GM23338 (cell line): ENCODE measurements at regions not wholly inside any gene's neighbourhood (a gene's known extent, or its start where the extent isn't known, plus 50 kb on each side); places are given as distances from the start of the nearest gene placed in this dataset.

ENCODE experiments used
- ATAC-seq: fragments of 200-7000 bp; cut with Tn5 transposase; 3 replicates; pipeline ENCODE4 v1.9.1; 2020
- DNase-seq: peaks from one replicate; pipeline ENCODE4 v3.0.0-alpha.2; 2015; ENCODE audit warnings: low spot score
- H2AFZ ChIP-seq: fragments of 200-600 bp; sonication (generic); 2 replicates; pipeline ENCODE4 v1.8.0; 2016; ENCODE audit warnings: antibody characterized with exemption, mild to moderate bottlenecking, moderate library complexity
- H3F3A ChIP-seq: fragments of 200-600 bp; sonication (generic); replicated peaks from 2 replicates; pipeline ENCODE4 v1.8.0; 2017; ENCODE audit warnings: antibody characterized with exemption, mixed run types, low read depth
- H3K27ac ChIP-seq: fragments of 200-600 bp; sonication (generic); 2 replicates; pipeline ENCODE4 v1.6.1; 2016; ENCODE audit warnings: low read depth
- H3K27me3 ChIP-seq: fragments of 200-600 bp; sonication (generic); 2 replicates; pipeline ENCODE4 v1.8.0; 2016; ENCODE audit warnings: mild to moderate bottlenecking, mixed run types, moderate library complexity; ENCODE audit not compliant: insufficient read depth
- H3K36me3 ChIP-seq: fragments of 200-600 bp; sonication (generic); 2 replicates; pipeline ENCODE4 v1.8.0; 2016; ENCODE audit warnings: mild to moderate bottlenecking; ENCODE audit not compliant: insufficient read depth
- H3K4me1 ChIP-seq: fragments of 200-600 bp; sonication (generic); 2 replicates; pipeline ENCODE4 v1.8.0; 2016; ENCODE audit warnings: mild to moderate bottlenecking, moderate library complexity; ENCODE audit not compliant: insufficient read depth
- H3K4me2 ChIP-seq: fragments of 200-600 bp; sonication (generic); 2 replicates; pipeline ENCODE4 v1.7.1; 2017; ENCODE audit warnings: mixed run types
- H3K4me3 ChIP-seq: fragments of 200-600 bp; sonication (generic); 2 replicates; pipeline ENCODE4 v1.6.1; 2016; ENCODE audit warnings: mixed run types
- H3K79me2 ChIP-seq: fragments of 200-600 bp; sonication (generic); replicated peaks from 2 replicates; pipeline ENCODE4 v1.8.0; 2017; ENCODE audit warnings: mild to moderate bottlenecking; ENCODE audit not compliant: insufficient read depth
- H3K9me2 ChIP-seq: fragments of 200-600 bp; sonication (generic); 2 replicates; pipeline ENCODE4 v1.8.0; 2017; ENCODE audit not compliant: insufficient read depth
- H4K20me1 ChIP-seq: fragments of 200-600 bp; sonication (generic); replicated peaks from 2 replicates; pipeline ENCODE4 v1.8.0; 2017; ENCODE audit warnings: mild to moderate bottlenecking; ENCODE audit not compliant: insufficient read depth
- H3K27ac Mint-ChIP-seq: 2 replicates; pipeline ENCODE4 v1.8.0; 2020; ENCODE audit warnings: inconsistent platforms, mild to moderate bottlenecking, moderate library complexity, mixed read lengths
- H3K27me3 Mint-ChIP-seq: 3 replicates; pipeline ENCODE4 v1.8.0; 2022; ENCODE audit warnings: low read depth, mild to moderate bottlenecking, moderate library complexity, mixed read lengths, inconsistent platforms; ENCODE audit not compliant: insufficient read depth, poor library complexity
- H3K36me3 Mint-ChIP-seq: 3 replicates; pipeline ENCODE4 v1.8.0; 2021; ENCODE audit warnings: low read depth, mild to moderate bottlenecking, inconsistent platforms, moderate library complexity, mixed read lengths
- H3K4me1 Mint-ChIP-seq: 3 replicates; pipeline ENCODE4 v1.8.0; 2020; ENCODE audit warnings: mild to moderate bottlenecking, inconsistent platforms, mixed read lengths
- H3K4me3 Mint-ChIP-seq: 3 replicates; pipeline ENCODE4 v1.8.0; 2021; ENCODE audit warnings: moderate library complexity, mild to moderate bottlenecking, inconsistent platforms, mixed read lengths
- H3K9me3 Mint-ChIP-seq: 3 replicates; pipeline ENCODE4 v1.8.0; 2020; ENCODE audit warnings: moderate library complexity, mild to moderate bottlenecking, inconsistent platforms, mixed read lengths
- CREB1 ChIP-seq: fragments of 250-450 bp; sonication (Bioruptor Pico); IDR thresholded peaks from 2 replicates; pipeline ENCODE4 v1.5.0; 2020; ENCODE audit warnings: low read depth, mild to moderate bottlenecking, moderate library complexity
- CTCF ChIP-seq, 2 experiments: fragments of 200-600 bp in 1 of 2; sonication (generic) in 1 of 2; conservative IDR thresholded peaks; 2 replicates each; pipeline versions ENCODE4 v1.5.1 to v1.6.1; 2016 to 2017; ENCODE audit warnings: antibody characterized with exemption in 2 of 2, low read depth in 2 of 2, mild to moderate bottlenecking in 2 of 2, moderate library complexity in 1 of 2
- ETS1 ChIP-seq: IDR thresholded peaks from 2 replicates; pipeline ENCODE4 v1.6.1; 2016; ENCODE audit warnings: antibody characterized with exemption
- EZH2 ChIP-seq: fragments of 200-600 bp; sonication (generic); IDR thresholded peaks from one replicate; pipeline ENCODE4 v1.8.0; 2017; ENCODE audit warnings: antibody characterized with exemption, mild to moderate bottlenecking, low read depth; ENCODE audit not compliant: unreplicated experiment
- EZH2phosphoT487 ChIP-seq: fragments of 200-600 bp; sonication (generic); IDR thresholded peaks from one replicate; pipeline ENCODE4 v1.8.1; 2018; ENCODE audit warnings: antibody characterized with exemption; ENCODE audit not compliant: unreplicated experiment
- JUNB ChIP-seq: IDR thresholded peaks from one replicate; pipeline ENCODE4 v1.6.1; 2016; ENCODE audit warnings: antibody characterized with exemption; ENCODE audit not compliant: unreplicated experiment
- NANOG ChIP-seq: IDR thresholded peaks from 2 replicates; pipeline ENCODE4 v1.6.1; 2016; ENCODE audit warnings: antibody characterized with exemption, borderline replicate concordance
- POLR2AphosphoS5 ChIP-seq: IDR thresholded peaks from 2 replicates; pipeline ENCODE4 v1.6.1; 2016; ENCODE audit warnings: antibody characterized with exemption, low read depth
- REST ChIP-seq: IDR thresholded peaks from one replicate; pipeline ENCODE4 v1.6.1; 2018; ENCODE audit warnings: antibody characterized with exemption; ENCODE audit not compliant: unreplicated experiment
- STAT1 ChIP-seq: IDR thresholded peaks from one replicate; pipeline ENCODE4 v1.6.1; 2016; ENCODE audit warnings: antibody characterized with exemption; ENCODE audit not compliant: unreplicated experiment
- ZNF114 ChIP-seq: fragments of 250-450 bp; sonication (Bioruptor Pico); IDR thresholded peaks from 2 replicates; pipeline ENCODE4 v1.5.0; 2020; ENCODE audit warnings: mild to moderate bottlenecking, moderate library complexity
- ZNF331 ChIP-seq: fragments of 250-450 bp; sonication (Bioruptor Pico); IDR thresholded peaks from 2 replicates; pipeline ENCODE4 v1.5.0; 2020; ENCODE audit warnings: low read depth, mild to moderate bottlenecking, moderate library complexity
- TF ChIP-seq, protein P1 (sequence below): fragments of 250-450 bp; sonication (Bioruptor Pico); IDR thresholded peaks from 2 replicates; pipeline ENCODE4 v1.5.0; 2020; ENCODE audit warnings: mild to moderate bottlenecking, moderate library complexity

- TF ChIP-seq JUNB (no peak), EZH2phosphoT487 (no peak), ZNF331 (no peak), CREB1 (no peak), NANOG (no peak), EZH2 (no peak), ETS1 (no peak), CTCF (conservative IDR thresholded peaks at IDR 0.05; ENCODE audit: low read depth in 2 of 2) (no peak), POLR2AphosphoS5 (no peak), ZNF114 (CRISPR knock-in tag) (no peak), STAT1 (no peak), REST (no peak)
- TF ChIP-seq, protein P1, sequence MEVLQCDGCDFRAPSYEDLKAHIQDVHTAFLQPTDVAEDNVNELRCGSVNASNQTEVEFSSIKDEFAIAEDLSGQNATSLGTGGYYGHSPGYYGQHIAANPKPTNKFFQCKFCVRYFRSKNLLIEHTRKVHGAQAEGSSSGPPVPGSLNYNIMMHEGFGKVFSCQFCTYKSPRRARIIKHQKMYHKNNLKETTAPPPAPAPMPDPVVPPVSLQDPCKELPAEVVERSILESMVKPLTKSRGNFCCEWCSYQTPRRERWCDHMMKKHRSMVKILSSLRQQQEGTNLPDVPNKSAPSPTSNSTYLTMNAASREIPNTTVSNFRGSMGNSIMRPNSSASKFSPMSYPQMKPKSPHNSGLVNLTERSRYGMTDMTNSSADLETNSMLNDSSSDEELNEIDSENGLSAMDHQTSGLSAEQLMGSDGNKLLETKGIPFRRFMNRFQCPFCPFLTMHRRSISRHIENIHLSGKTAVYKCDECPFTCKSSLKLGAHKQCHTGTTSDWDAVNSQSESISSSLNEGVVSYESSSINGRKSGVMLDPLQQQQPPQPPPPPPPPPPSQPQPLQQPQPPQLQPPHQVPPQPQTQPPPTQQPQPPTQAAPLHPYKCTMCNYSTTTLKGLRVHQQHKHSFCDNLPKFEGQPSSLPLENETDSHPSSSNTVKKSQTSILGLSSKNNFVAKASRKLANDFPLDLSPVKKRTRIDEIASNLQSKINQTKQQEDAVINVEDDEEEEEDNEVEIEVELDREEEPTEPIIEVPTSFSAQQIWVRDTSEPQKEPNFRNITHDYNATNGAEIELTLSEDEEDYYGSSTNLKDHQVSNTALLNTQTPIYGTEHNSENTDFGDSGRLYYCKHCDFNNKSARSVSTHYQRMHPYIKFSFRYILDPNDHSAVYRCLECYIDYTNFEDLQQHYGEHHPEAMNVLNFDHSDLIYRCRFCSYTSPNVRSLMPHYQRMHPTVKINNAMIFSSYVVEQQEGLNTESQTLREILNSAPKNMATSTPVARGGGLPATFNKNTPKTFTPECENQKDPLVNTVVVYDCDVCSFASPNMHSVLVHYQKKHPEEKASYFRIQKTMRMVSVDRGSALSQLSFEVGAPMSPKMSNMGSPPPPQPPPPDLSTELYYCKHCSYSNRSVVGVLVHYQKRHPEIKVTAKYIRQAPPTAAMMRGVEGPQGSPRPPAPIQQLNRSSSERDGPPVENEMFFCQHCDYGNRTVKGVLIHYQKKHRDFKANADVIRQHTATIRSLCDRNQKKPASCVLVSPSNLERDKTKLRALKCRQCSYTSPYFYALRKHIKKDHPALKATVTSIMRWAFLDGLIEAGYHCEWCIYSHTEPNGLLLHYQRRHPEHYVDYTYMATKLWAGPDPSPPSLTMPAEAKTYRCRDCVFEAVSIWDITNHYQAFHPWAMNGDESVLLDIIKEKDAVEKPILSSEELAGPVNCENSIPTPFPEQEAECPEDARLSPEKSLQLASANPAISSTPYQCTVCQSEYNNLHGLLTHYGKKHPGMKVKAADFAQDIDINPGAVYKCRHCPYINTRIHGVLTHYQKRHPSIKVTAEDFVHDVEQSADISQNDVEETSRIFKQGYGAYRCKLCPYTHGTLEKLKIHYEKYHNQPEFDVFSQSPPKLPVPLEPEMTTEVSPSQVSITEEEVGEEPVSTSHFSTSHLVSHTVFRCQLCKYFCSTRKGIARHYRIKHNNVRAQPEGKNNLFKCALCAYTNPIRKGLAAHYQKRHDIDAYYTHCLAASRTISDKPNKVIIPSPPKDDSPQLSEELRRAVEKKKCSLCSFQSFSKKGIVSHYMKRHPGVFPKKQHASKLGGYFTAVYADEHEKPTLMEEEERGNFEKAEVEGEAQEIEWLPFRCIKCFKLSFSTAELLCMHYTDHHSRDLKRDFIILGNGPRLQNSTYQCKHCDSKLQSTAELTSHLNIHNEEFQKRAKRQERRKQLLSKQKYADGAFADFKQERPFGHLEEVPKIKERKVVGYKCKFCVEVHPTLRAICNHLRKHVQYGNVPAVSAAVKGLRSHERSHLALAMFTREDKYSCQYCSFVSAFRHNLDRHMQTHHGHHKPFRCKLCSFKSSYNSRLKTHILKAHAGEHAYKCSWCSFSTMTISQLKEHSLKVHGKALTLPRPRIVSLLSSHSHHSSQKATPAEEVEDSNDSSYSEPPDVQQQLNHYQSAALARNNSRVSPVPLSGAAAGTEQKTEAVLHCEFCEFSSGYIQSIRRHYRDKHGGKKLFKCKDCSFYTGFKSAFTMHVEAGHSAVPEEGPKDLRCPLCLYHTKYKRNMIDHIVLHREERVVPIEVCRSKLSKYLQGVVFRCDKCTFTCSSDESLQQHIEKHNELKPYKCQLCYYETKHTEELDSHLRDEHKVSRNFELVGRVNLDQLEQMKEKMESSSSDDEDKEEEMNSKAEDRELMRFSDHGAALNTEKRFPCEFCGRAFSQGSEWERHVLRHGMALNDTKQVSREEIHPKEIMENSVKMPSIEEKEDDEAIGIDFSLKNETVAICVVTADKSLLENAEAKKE (CRISPR knock-in tag), result no peak
- no peaks in the 10 kb centered on the region for H3K27me3 Mint-ChIP-seq
- Histone ChIP-seq H3K9me2 (peaks cover 10% of the 10 kb centered on the region), H3K27me3 (no peaks in the 10 kb centered on the region), H3K36me3 (peaks cover 9% of the 10 kb centered on the region; the same call in 1 of the 2 replicates), H3K4me2 (no peak overlapping the region), H4K20me1 (no peaks in the 10 kb centered on the region), H3F3A (no peaks in the 10 kb centered on the region), H2AFZ (no peak overlapping the region), H3K27ac (no peak overlapping the region), H3K4me3 (no peak overlapping the region), H3K79me2 (no peaks in the 10 kb centered on the region), H3K4me1 (no peaks in the 10 kb centered on the region)
- DNase-seq (no peak), ATAC-seq (no peak)
- peaks cover 23% of the 10 kb centered on the region for H3K9me3 Mint-ChIP-seq
- H3K27ac Mint-ChIP-seq, result no peak overlapping the region
- H3K4me3 Mint-ChIP-seq, result no peak overlapping the region
- H3K36me3 Mint-ChIP-seq, result peaks cover 23% of the 10 kb centered on the region
- H3K4me1 Mint-ChIP-seq, result no peaks in the 10 kb centered on the region
Measured at GRCh38 chr12:85656561-85656960, 179.6 kb downstream of the RASSF9 start.
